WTC11 (cell line): ENCODE measurements at regions not wholly inside any gene's neighbourhood (a gene's known extent, or its start where the extent isn't known, plus 50 kb on each side); places are given as distances from the start of the nearest gene placed in this dataset.

ENCODE experiments used
- AFF4 ChIP-seq: sonication (generic); formaldehyde crosslinking; IDR thresholded peaks from 2 replicates; pipeline ENCODE4 v1.8.1; 2023; ENCODE audit warnings: mild to moderate bottlenecking, missing genetic modification reagents, borderline replicate concordance
- RELA ChIP-seq: sonication (generic); formaldehyde crosslinking; IDR thresholded peaks from 2 replicates; pipeline ENCODE4 v1.8.1; 2022; ENCODE audit warnings: missing genetic modification reagents, mild to moderate bottlenecking, borderline replicate concordance

DNA sequence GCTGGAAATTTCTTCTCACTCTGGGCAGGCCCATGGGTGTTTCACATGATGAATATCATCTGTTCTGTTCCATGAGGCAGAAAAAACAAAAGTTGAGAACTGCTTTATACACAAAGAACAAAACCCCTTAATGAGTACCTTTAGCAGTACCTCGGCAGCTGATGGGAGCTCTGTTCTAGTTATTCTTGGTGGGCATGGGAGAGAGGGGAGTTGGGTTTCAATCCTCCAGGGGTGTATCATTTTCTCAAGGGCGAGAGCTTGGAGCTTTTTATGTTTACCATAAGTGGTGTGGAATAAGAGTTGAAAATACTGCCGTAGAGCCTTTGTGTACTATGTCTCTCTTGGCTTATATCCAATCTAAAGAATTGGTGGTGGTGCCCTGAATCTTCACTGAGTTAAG is 103.3 kb upstream of the ZNF608 start:
- TF ChIP-seq AFF4 (CRISPR knock-in tag) (no peak), RELA (CRISPR knock-in tag) (no peak)
